Hematopoietic multipotent progenitor cell (in vitro differentiated cells): ENCODE measurements at regions not wholly inside any gene's neighbourhood (a gene's known extent, or its start where the extent isn't known, plus 50 kb on each side); places are given as distances from the start of the nearest gene placed in this dataset.

ENCODE experiments used
- DNase-seq, 3 donors: peaks; one replicate each; pipeline ENCODE4 v3.0.0-alpha.2; 2011 to 2015; ENCODE audit warnings: low read depth in 2 of 3, low spot score in 2 of 3

- DNase-seq, result no peak
Measured at GRCh38 chr20:52746190-52746589, 226.0 kb upstream of the TSHZ2 start.

GRCh38 chr20:52744441-52744840 is 227.7 kb upstream of the TSHZ2 start:
- DNase-seq, result no peak

GRCh38 chr20:52738081-52738480 is 234.1 kb upstream of the TSHZ2 start:
- DNase-seq, result no peak

GRCh38 chr20:52736507-52736906 is 235.7 kb upstream of the TSHZ2 start:
- no peak for DNase-seq

GRCh38 chr20:52731093-52731492 is 241.1 kb upstream of the TSHZ2 start:
- DNase-seq, result no peak

GRCh38 chr20:52727740-52728456 is 244.3 kb upstream of the TSHZ2 start:
- no peak for DNase-seq

- no peak for DNase-seq
Measured at GRCh38 chr20:52724541-52724940, 247.6 kb upstream of the TSHZ2 start.

GRCh38 chr20:52722926-52723688 is 249.1 kb upstream of the TSHZ2 start:
- DNase-seq, result no peak

GRCh38 chr20:52708137-52708536 is 264.0 kb upstream of the TSHZ2 start:
- no peak for DNase-seq

- no peak for DNase-seq
Measured at GRCh38 chr20:52704553-52704952, 267.6 kb upstream of the TSHZ2 start.

- DNase-seq, result no peak
Measured at GRCh38 chr20:52688345-52688744, 283.8 kb upstream of the TSHZ2 start.

GRCh38 chr20:52684905-52685304 is 287.3 kb upstream of the TSHZ2 start:
- no peak for DNase-seq

GRCh38 chr20:52684176-52684575 is 288.0 kb upstream of the TSHZ2 start:
- DNase-seq, result no peak

GRCh38 chr20:52683761-52684160 is 288.4 kb upstream of the TSHZ2 start:
- no peak for DNase-seq

- no peak for DNase-seq
Measured at GRCh38 chr20:52682237-52682636, 289.9 kb upstream of the TSHZ2 start.

- no peak for DNase-seq
Measured at GRCh38 chr20:52681288-52681687, 290.9 kb upstream of the TSHZ2 start.

- DNase-seq, result no peak
Measured at GRCh38 chr20:52677216-52677615, 294.9 kb upstream of the TSHZ2 start.

- DNase-seq, result no peak
Measured at GRCh38 chr20:52676283-52676995, 295.7 kb upstream of the TSHZ2 start.

- DNase-seq, result no peak
Measured at GRCh38 chr20:52675375-52675774, 296.8 kb upstream of the TSHZ2 start.

GRCh38 chr20:52668626-52669025 is 303.5 kb upstream of the TSHZ2 start:
- no peak for DNase-seq

GRCh38 chr20:52667358-52667757 is 304.8 kb upstream of the TSHZ2 start:
- DNase-seq, result no peak

- no peak for DNase-seq
Measured at GRCh38 chr20:52665441-52665840, 306.7 kb upstream of the TSHZ2 start.
